H1 (cell line): ENCODE measurements at regions not wholly inside any gene's neighbourhood (a gene's known extent, or its start where the extent isn't known, plus 50 kb on each side); places are given as distances from the start of the nearest gene placed in this dataset.

Source experiments
- ASH2L ChIP-seq: fragments of 200-600, 300-600 bp; sonication (generic); IDR thresholded peaks from one replicate; pipeline ENCODE4 v1.7.1; 2017; ENCODE audit warnings: low read length
- JUND ChIP-seq: IDR thresholded peaks from 2 replicates; pipeline ENCODE4 v1.6.1; 2011; ENCODE audit warnings: mild to moderate bottlenecking, improper control_type of control experiment, low read length
- KDM5A ChIP-seq: fragments of 200-600 bp; IDR thresholded peaks from 2 replicates; pipeline ENCODE4 v1.7.1; 2012; ENCODE audit warnings: mild to moderate bottlenecking, low read length, inconsistent platforms, mixed read lengths
- POLR2AphosphoS5 ChIP-seq: IDR thresholded peaks from 2 replicates; pipeline ENCODE4 v1.6.1; 2011; ENCODE audit warnings: low read depth, low read length
- RBBP5 ChIP-seq: IDR thresholded peaks from 2 replicates; pipeline ENCODE4 v1.7.1; 2012; ENCODE audit warnings: low read depth, mild to moderate bottlenecking, inconsistent platforms, low read length, moderate library complexity, borderline replicate concordance
- TCF12 ChIP-seq: IDR thresholded peaks from 2 replicates; pipeline ENCODE4 v1.6.1; 2011; ENCODE audit warnings: low read depth, mild to moderate bottlenecking, low read length
- TEAD4 ChIP-seq: IDR thresholded peaks from 2 replicates; pipeline ENCODE4 v1.6.1; 2012; ENCODE audit warnings: low read depth, low read length, inconsistent platforms, mixed read lengths
- TF ChIP-seq, protein P1 (sequence below): fragments of 300-600 bp; sonication (generic); IDR thresholded peaks from 2 replicates; pipeline ENCODE4 v1.7.1; 2012; ENCODE audit warnings: low read length, moderate library complexity, mild to moderate bottlenecking, inconsistent platforms; ENCODE audit not compliant: insufficient replicate concordance
- TF ChIP-seq, protein P2 (sequence below): IDR thresholded peaks from 2 replicates; pipeline ENCODE4 v1.6.1; 2012; ENCODE audit warnings: inconsistent platforms

DNA sequence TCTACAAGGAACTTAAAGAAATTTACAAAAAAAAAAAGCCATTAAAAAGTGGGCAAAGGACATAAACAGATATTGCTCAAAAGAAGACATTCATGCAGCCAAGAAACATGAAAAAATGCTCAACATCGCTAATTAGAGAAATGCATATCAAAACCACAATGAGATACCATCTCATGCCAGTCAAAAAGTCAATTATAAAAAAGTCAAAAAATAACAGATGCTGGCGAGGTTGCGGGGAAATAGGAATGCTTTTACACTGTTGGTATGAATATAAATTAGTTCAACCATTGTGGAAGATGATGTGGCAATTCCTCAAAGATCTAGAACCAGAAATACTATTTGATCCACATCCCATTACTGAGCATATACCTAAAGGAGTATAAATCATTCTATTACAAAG lies 411.9 kb upstream of the MARCKS start (continued):
- TF ChIP-seq, protein P1, sequence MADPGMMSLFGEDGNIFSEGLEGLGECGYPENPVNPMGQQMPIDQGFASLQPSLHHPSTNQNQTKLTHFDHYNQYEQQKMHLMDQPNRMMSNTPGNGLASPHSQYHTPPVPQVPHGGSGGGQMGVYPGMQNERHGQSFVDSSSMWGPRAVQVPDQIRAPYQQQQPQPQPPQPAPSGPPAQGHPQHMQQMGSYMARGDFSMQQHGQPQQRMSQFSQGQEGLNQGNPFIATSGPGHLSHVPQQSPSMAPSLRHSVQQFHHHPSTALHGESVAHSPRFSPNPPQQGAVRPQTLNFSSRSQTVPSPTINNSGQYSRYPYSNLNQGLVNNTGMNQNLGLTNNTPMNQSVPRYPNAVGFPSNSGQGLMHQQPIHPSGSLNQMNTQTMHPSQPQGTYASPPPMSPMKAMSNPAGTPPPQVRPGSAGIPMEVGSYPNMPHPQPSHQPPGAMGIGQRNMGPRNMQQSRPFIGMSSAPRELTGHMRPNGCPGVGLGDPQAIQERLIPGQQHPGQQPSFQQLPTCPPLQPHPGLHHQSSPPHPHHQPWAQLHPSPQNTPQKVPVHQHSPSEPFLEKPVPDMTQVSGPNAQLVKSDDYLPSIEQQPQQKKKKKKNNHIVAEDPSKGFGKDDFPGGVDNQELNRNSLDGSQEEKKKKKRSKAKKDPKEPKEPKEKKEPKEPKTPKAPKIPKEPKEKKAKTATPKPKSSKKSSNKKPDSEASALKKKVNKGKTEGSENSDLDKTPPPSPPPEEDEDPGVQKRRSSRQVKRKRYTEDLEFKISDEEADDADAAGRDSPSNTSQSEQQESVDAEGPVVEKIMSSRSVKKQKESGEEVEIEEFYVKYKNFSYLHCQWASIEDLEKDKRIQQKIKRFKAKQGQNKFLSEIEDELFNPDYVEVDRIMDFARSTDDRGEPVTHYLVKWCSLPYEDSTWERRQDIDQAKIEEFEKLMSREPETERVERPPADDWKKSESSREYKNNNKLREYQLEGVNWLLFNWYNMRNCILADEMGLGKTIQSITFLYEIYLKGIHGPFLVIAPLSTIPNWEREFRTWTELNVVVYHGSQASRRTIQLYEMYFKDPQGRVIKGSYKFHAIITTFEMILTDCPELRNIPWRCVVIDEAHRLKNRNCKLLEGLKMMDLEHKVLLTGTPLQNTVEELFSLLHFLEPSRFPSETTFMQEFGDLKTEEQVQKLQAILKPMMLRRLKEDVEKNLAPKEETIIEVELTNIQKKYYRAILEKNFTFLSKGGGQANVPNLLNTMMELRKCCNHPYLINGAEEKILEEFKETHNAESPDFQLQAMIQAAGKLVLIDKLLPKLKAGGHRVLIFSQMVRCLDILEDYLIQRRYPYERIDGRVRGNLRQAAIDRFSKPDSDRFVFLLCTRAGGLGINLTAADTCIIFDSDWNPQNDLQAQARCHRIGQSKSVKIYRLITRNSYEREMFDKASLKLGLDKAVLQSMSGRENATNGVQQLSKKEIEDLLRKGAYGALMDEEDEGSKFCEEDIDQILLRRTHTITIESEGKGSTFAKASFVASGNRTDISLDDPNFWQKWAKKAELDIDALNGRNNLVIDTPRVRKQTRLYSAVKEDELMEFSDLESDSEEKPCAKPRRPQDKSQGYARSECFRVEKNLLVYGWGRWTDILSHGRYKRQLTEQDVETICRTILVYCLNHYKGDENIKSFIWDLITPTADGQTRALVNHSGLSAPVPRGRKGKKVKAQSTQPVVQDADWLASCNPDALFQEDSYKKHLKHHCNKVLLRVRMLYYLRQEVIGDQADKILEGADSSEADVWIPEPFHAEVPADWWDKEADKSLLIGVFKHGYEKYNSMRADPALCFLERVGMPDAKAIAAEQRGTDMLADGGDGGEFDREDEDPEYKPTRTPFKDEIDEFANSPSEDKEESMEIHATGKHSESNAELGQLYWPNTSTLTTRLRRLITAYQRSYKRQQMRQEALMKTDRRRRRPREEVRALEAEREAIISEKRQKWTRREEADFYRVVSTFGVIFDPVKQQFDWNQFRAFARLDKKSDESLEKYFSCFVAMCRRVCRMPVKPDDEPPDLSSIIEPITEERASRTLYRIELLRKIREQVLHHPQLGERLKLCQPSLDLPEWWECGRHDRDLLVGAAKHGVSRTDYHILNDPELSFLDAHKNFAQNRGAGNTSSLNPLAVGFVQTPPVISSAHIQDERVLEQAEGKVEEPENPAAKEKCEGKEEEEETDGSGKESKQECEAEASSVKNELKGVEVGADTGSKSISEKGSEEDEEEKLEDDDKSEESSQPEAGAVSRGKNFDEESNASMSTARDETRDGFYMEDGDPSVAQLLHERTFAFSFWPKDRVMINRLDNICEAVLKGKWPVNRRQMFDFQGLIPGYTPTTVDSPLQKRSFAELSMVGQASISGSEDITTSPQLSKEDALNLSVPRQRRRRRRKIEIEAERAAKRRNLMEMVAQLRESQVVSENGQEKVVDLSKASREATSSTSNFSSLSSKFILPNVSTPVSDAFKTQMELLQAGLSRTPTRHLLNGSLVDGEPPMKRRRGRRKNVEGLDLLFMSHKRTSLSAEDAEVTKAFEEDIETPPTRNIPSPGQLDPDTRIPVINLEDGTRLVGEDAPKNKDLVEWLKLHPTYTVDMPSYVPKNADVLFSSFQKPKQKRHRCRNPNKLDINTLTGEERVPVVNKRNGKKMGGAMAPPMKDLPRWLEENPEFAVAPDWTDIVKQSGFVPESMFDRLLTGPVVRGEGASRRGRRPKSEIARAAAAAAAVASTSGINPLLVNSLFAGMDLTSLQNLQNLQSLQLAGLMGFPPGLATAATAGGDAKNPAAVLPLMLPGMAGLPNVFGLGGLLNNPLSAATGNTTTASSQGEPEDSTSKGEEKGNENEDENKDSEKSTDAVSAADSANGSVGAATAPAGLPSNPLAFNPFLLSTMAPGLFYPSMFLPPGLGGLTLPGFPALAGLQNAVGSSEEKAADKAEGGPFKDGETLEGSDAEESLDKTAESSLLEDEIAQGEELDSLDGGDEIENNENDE, result no peak
- TF ChIP-seq, protein P2, sequence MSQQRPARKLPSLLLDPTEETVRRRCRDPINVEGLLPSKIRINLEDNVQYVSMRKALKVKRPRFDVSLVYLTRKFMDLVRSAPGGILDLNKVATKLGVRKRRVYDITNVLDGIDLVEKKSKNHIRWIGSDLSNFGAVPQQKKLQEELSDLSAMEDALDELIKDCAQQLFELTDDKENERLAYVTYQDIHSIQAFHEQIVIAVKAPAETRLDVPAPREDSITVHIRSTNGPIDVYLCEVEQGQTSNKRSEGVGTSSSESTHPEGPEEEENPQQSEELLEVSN, result no peak
- TF ChIP-seq KDM5A, result no peak
- TF ChIP-seq RBBP5, result no peak
- no peak for TF ChIP-seq JUND
- TF ChIP-seq TCF12, result no peak
- TF ChIP-seq ASH2L, result no peak
- no peak for TF ChIP-seq TEAD4
- TF ChIP-seq POLR2AphosphoS5, result no peak
- TF ChIP-seq, all 59 proteins: peak for 0
